ENCODE measurements at regions not wholly inside any gene's neighbourhood (a gene's known extent, or its start where the extent isn't known, plus 50 kb on each side); places are given as distances from the start of the nearest gene placed in this dataset.
A peak's percentile ranks its signal among the peaks of the same experiment; 100 is the strongest.

GRCh38 chr15:53072077-53072476, 281.9 kb upstream of the ONECUT1 start:
- Histone ChIP-seq H3K4me2 (0 out of 3 replicates have a peak overlapping the region, but pooled peaks have one; percentile 24), H3K4me1 (peaks cover 4% of the 10 kb centered on the region; the same call in 1 of the 3 replicates), H3K4me3 (no peak overlapping the region), H3K27ac (no peak overlapping the region), H3K9me3 (no peaks in the 10 kb centered on the region)
- POLR2A ChIA-PET: no interaction called here
- WGBS (ENCODE audit: missing lambda C conversion rate): 3% methylated on average over 3 of the region's 3 CpGs
- ATAC-seq: peak; percentile 98 to 100
- peak; percentile 59 for FAIRE-seq
- peak; percentile 65 to 88 for DNase-seq (ENCODE audit: low read depth in 1 of 2, low spot score in 1 of 2)
- CTCF ChIA-PET: no interaction called here
- TF ChIP-seq TFCP2L1 (CRISPR knock-in tag; IDR thresholded peaks at IDR 0.05) (no peak), USF2 (IDR thresholded peaks at IDR 0.05) (no peak), BHLHE40 (IDR thresholded peaks at IDR 0.05; ENCODE audit: low read depth, low read length) (no peak), EHF (CRISPR knock-in tag; IDR thresholded peaks at IDR 0.05) (no peak), POLR2A (IDR thresholded peaks at IDR 0.05; ENCODE audit: low read length) (no peak), HEYL (CRISPR knock-in tag; IDR thresholded peaks at IDR 0.05) (no peak), BCL3 (IDR thresholded peaks at IDR 0.05) (no peak), RAD21 (conservative IDR thresholded peaks at IDR 0.05 in 1 of 2, IDR thresholded peaks at IDR 0.05 in 1 of 2) (0 out of 5 replicates have a peak, but pooled peaks of 1 of the 2 experiments have one; percentile 15), RARB (CRISPR knock-in tag; IDR thresholded peaks at IDR 0.05) (no peak), MAZ (IDR thresholded peaks at IDR 0.05; ENCODE audit: borderline replicate concordance, low read depth, low read length) (no peak), ZSCAN20 (CRISPR knock-in tag; IDR thresholded peaks at IDR 0.05) (no peak), ZC3H11A (IDR thresholded peaks at IDR 0.05) (no peak), MYC (IDR thresholded peaks at IDR 0.05; ENCODE audit: borderline replicate concordance, low read length) (no peak), PBX3 (IDR thresholded peaks at IDR 0.05) (peak; percentile 70), JUNB (IDR thresholded peaks at IDR 0.05) (peak; percentile 81), E2F6 (IDR thresholded peaks at IDR 0.05; ENCODE audit: borderline replicate concordance, low read depth) (no peak), PHF8 (IDR thresholded peaks at IDR 0.05; ENCODE audit: borderline replicate concordance, low read depth) (no peak), ATOH8 (CRISPR knock-in tag; IDR thresholded peaks at IDR 0.05; ENCODE audit: low read depth) (peak; percentile 77; the same call in 1 of the 2 replicates), CHD4 (IDR thresholded peaks at IDR 0.05; ENCODE audit: borderline replicate concordance) (no peak), RCOR1 (IDR thresholded peaks at IDR 0.05; ENCODE audit: low read depth, low read length) (no peak), MAX (IDR thresholded peaks at IDR 0.05) (peak; percentile 25; the same call in 1 of the 2 replicates), EP300 (IDR thresholded peaks at IDR 0.05) (no peak; a peak in 1 of 5 replicates), POLR2AphosphoS2 (conservative IDR thresholded peaks at IDR 0.05; ENCODE audit: low read length) (no peak), EHMT2 (IDR thresholded peaks at IDR 0.05; ENCODE audit: low read depth) (peak; percentile 70), MAFK (IDR thresholded peaks at IDR 0.05; ENCODE audit: partially characterized antibody) (no peak), HMGXB4 (CRISPR knock-in tag; IDR thresholded peaks at IDR 0.05; ENCODE audit: borderline replicate concordance) (no peak), JUN (IDR thresholded peaks at IDR 0.05) (no peak), REST (IDR thresholded peaks at IDR 0.05) (peak; percentile 94), GATA3 (IDR thresholded peaks at IDR 0.05; ENCODE audit: borderline replicate concordance) (peak; percentile 80; the same call in 1 of the 2 replicates), HDAC2 (IDR thresholded peaks at IDR 0.05) (no peak), CHD2 (IDR thresholded peaks at IDR 0.05; ENCODE audit: low read length, partially characterized antibody) (no peak), CEBPB (IDR thresholded peaks at IDR 0.05) (no peak), NPAS2 (CRISPR knock-in tag; IDR thresholded peaks at IDR 0.05; ENCODE audit: borderline replicate concordance) (no peak)
